HCT116 (cell line): ENCODE measurements at regions not wholly inside any gene's neighbourhood (a gene's known extent, or its start where the extent isn't known, plus 50 kb on each side); places are given as distances from the start of the nearest gene placed in this dataset.

ENCODE experiments used
- ATAC-seq: fragments of 200-7000 bp; cut with Tn5 transposase; 2 replicates; pipeline ENCODE4 v1.9.1; 2020; ENCODE audit warnings: mild to moderate bottlenecking, moderate library complexity
- BruUV-seq: library from RNA; stranded (reverse); fragments of 400-500 nt; replicated peaks from 2 replicates; lab custom pipeline; 2021; lab: Mats Ljungman, UMichigan
- CTCF ChIA-PET: fragments of 300-600 bp; sonication (Branson Sonifier 250); formaldehyde crosslinking; loops from one replicate; lab custom pipeline; 2021; ENCODE audit warnings: antibody characterized with exemption; lab: Charles Lee
- POLR2A ChIA-PET: fragments of 300-600, 350-600 bp; sonication (Branson Sonifier 250); formaldehyde crosslinking; loops from one replicate; lab custom pipeline; 2021; ENCODE audit warnings: antibody characterized with exemption; lab: Charles Lee
- RAD21 ChIA-PET, 2 experiments: fragments of 300-600 bp; sonication (Branson Sonifier 250); formaldehyde crosslinking; loops; one replicate each; lab custom pipeline; 2023; ENCODE audit warnings: low total read pairs in 2 of 2; ENCODE audit not compliant: uncharacterized antibody in 2 of 2, unreplicated experiment in 2 of 2, low non-redundant PET in 1 of 2; lab: Charles Lee
- DNase-seq: peaks from one replicate; pipeline ENCODE4 v3.0.0-alpha.2; 2010; ENCODE audit warnings: low read depth, low spot score
- H2AFZ ChIP-seq: fragments of 200-600 bp; shearing (Covaris generic), sonication (generic); 2 replicates; pipeline ENCODE4 v1.6.1; 2017; ENCODE audit warnings: low read depth, mixed run types, mixed read lengths, antibody characterized with exemption, low read length; ENCODE audit not compliant: poor library complexity, severe bottlenecking
- H3K27ac ChIP-seq: 2 replicates; pipeline ENCODE4 v1.5.1; 2012; ENCODE audit warnings: low read depth, low read length
- H3K27me3 ChIP-seq: fragments of 200-600 bp; sonication (generic); 2 replicates; pipeline ENCODE4 v1.6.1; 2016; ENCODE audit warnings: mixed run types, low read length, mixed read lengths; ENCODE audit not compliant: insufficient read depth
- H3K36me3 ChIP-seq, 2 experiments: fragments of 200-500 bp in 1 of 2; fragments of 200-600 bp in 1 of 2; sonication (Bioruptor generic) in 1 of 2; sonication (generic) in 1 of 2; 2 replicates each; pipeline versions ENCODE4 v1.5.1 to v1.6.1; 2014 to 2016; ENCODE audit warnings: low read length in 2 of 2, inconsistent platforms in 1 of 2, mixed read lengths in 1 of 2, mixed run types in 1 of 2; ENCODE audit not compliant: insufficient read depth in 2 of 2, control insufficient read depth in 1 of 2
- H3K4me1 ChIP-seq, 2 experiments: fragments of 200-600 bp in 1 of 2; sonication (generic) in 1 of 2; 2 replicates each; pipeline versions ENCODE4 v1.5.1 to v1.6.1; 2012 to 2017; ENCODE audit warnings: low read length in 2 of 2, inconsistent platforms in 1 of 2, mild to moderate bottlenecking in 1 of 2, mixed read lengths in 1 of 2, mixed run types in 1 of 2, moderate library complexity in 1 of 2; ENCODE audit not compliant: insufficient read depth in 2 of 2, control insufficient read depth in 1 of 2
- H3K4me2 ChIP-seq: fragments of 200-600 bp; sonication (generic); 2 replicates; pipeline ENCODE4 v1.6.1; 2017; ENCODE audit warnings: mixed run types, low read length, mixed read lengths
- H3K4me3 ChIP-seq, 2 experiments: fragments of 200-600 bp in 1 of 2; sonication (generic) in 1 of 2; replicated peaks in 1 of 2; 2 replicates each; pipeline ENCODE4 v1.5.1; 2011 to 2016; ENCODE audit warnings: low read length in 2 of 2, control low read depth in 1 of 2, low read depth in 1 of 2, mild to moderate bottlenecking in 1 of 2, mixed read lengths in 1 of 2, mixed run types in 1 of 2
- H3K79me2 ChIP-seq: fragments of 200-600 bp; sonication (generic); 2 replicates; pipeline ENCODE4 v1.6.1; 2017; ENCODE audit warnings: mild to moderate bottlenecking, mixed run types, low read length, moderate library complexity, mixed read lengths; ENCODE audit not compliant: insufficient read depth
- H3K9ac ChIP-seq: fragments of 200-600 bp; sonication (generic); 2 replicates; pipeline ENCODE4 v1.6.1; 2016; ENCODE audit warnings: low read length, mixed read lengths
- H3K9me2 ChIP-seq: fragments of 200-600 bp; sonication (generic), shearing (Covaris generic); 2 replicates; pipeline ENCODE4 v1.6.1; 2017; ENCODE audit warnings: mixed run types, mild to moderate bottlenecking, moderate library complexity; ENCODE audit not compliant: insufficient read depth
- H3K9me3 ChIP-seq, 2 experiments: fragments of 200-500 bp in 1 of 2; fragments of 200-600 bp in 1 of 2; sonication (Bioruptor generic) in 1 of 2; sonication (generic) in 1 of 2; 2 replicates each; pipeline ENCODE4 v1.6.1; 2014 to 2017; ENCODE audit warnings: low read length in 2 of 2, mixed read lengths in 2 of 2, inconsistent platforms in 1 of 2, low read depth in 1 of 2, mild to moderate bottlenecking in 1 of 2, mixed run types in 1 of 2, moderate library complexity in 1 of 2; ENCODE audit not compliant: control insufficient read depth in 1 of 2, insufficient read depth in 1 of 2
- H4K20me1 ChIP-seq: fragments of 200-600 bp; sonication (generic), shearing (Covaris generic); 2 replicates; pipeline ENCODE4 v1.6.1; 2017; ENCODE audit warnings: mixed run types, mild to moderate bottlenecking, moderate library complexity; ENCODE audit not compliant: insufficient read depth
- CEBPB ChIP-seq: IDR thresholded peaks from 2 replicates; pipeline ENCODE4 v1.6.1; 2012; ENCODE audit warnings: low read depth
- JUND ChIP-seq: IDR thresholded peaks from 2 replicates; pipeline ENCODE4 v1.6.1; 2012
- SRF ChIP-seq: IDR thresholded peaks from 2 replicates; pipeline ENCODE4 v1.6.1; 2012; ENCODE audit warnings: low read depth
- YY1 ChIP-seq: IDR thresholded peaks from 2 replicates; pipeline ENCODE4 v1.6.1; 2011; ENCODE audit warnings: low read length, low read depth, moderate library complexity, mild to moderate bottlenecking; ENCODE audit not compliant: insufficient replicate concordance; ENCODE audit errors: extremely low read depth
- ZFX ChIP-seq: fragments of 450-650 bp; IDR thresholded peaks from 2 replicates; pipeline ENCODE4 v1.6.1; 2017
- intact Hi-C: fragments of 100-400 bp; cut with micrococcal nuclease; formaldehyde crosslinking; loops from 2 replicates; pipeline ENCODE4 v1.10.0; 2022
- TF ChIP-seq, protein P1 (sequence below), 3 experiments: fragments of 200-600 bp in 1 of 3; sonication (generic) in 1 of 3; IDR thresholded peaks in 2 of 3; conservative IDR thresholded peaks in 1 of 3; 2 replicates each; pipeline ENCODE4 v1.5.1; 2012 to 2017; ENCODE audit warnings: low read depth in 2 of 3, low read length in 2 of 3, antibody characterized with exemption in 1 of 3, borderline replicate concordance in 1 of 3, control low read depth in 1 of 3, mild to moderate bottlenecking in 1 of 3, mixed read lengths in 1 of 3, mixed run types in 1 of 3, moderate library complexity in 1 of 3; ENCODE audit not compliant: insufficient read depth in 1 of 3
- TF ChIP-seq, protein P2 (sequence below): IDR thresholded peaks from 2 replicates; pipeline ENCODE4 v1.6.1; 2012; ENCODE audit warnings: low read depth

- DNase-seq, result no peak
- H3K27me3 ChIP-seq, result no peaks in the 10 kb centered on the region
- no peak for TF ChIP-seq YY1
- no peak for TF ChIP-seq JUND
- TF ChIP-seq, protein P1, sequence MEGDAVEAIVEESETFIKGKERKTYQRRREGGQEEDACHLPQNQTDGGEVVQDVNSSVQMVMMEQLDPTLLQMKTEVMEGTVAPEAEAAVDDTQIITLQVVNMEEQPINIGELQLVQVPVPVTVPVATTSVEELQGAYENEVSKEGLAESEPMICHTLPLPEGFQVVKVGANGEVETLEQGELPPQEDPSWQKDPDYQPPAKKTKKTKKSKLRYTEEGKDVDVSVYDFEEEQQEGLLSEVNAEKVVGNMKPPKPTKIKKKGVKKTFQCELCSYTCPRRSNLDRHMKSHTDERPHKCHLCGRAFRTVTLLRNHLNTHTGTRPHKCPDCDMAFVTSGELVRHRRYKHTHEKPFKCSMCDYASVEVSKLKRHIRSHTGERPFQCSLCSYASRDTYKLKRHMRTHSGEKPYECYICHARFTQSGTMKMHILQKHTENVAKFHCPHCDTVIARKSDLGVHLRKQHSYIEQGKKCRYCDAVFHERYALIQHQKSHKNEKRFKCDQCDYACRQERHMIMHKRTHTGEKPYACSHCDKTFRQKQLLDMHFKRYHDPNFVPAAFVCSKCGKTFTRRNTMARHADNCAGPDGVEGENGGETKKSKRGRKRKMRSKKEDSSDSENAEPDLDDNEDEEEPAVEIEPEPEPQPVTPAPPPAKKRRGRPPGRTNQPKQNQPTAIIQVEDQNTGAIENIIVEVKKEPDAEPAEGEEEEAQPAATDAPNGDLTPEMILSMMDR (IDR thresholded peaks at IDR 0.05 in 2 of 3, conservative IDR thresholded peaks at IDR 0.05 in 1 of 3; ENCODE audit: borderline replicate concordance in 1 of 3, insufficient read depth in 1 of 3, low read depth in 2 of 3, low read length in 2 of 3), result no peak
- TF ChIP-seq ZFX, result no peak
- no peak overlapping the region for H3K27ac ChIP-seq
- ATAC-seq, result no peak
- H3K4me1 ChIP-seq, result no peaks in the 10 kb centered on the region
- intact Hi-C loops, result no loop called here
- H4K20me1 ChIP-seq, result no peaks in the 10 kb centered on the region
- H3K9me2 ChIP-seq, result no peaks in the 10 kb centered on the region
- no peaks in the 10 kb centered on the region for H3K36me3 ChIP-seq
- H3K9ac ChIP-seq, result no peak overlapping the region
- no TSS peak for BruUV-seq
- CTCF ChIA-PET, result no interaction called here
- H2AFZ ChIP-seq, result no peak overlapping the region
- no peak overlapping the region for H3K4me2 ChIP-seq
- RAD21 ChIA-PET, result no interaction called here
- no peak overlapping the region for H3K4me3 ChIP-seq
- POLR2A ChIA-PET, result no interaction called here
- H3K79me2 ChIP-seq, result no peaks in the 10 kb centered on the region
- H3K9me3 ChIP-seq, result peaks cover 9 to 17% of the 10 kb centered on the region in 2 experiments; a peak in 2 of 4 replicates
These were observed 139.5 kb downstream of the NOL4 start for GRCh38 chr18:34085140-34085739.

- H3K4me2 ChIP-seq, result no peak overlapping the region
- no peaks in the 10 kb centered on the region for H4K20me1 ChIP-seq
- no peaks in the 10 kb centered on the region for H3K79me2 ChIP-seq
- TF ChIP-seq, protein P2, sequence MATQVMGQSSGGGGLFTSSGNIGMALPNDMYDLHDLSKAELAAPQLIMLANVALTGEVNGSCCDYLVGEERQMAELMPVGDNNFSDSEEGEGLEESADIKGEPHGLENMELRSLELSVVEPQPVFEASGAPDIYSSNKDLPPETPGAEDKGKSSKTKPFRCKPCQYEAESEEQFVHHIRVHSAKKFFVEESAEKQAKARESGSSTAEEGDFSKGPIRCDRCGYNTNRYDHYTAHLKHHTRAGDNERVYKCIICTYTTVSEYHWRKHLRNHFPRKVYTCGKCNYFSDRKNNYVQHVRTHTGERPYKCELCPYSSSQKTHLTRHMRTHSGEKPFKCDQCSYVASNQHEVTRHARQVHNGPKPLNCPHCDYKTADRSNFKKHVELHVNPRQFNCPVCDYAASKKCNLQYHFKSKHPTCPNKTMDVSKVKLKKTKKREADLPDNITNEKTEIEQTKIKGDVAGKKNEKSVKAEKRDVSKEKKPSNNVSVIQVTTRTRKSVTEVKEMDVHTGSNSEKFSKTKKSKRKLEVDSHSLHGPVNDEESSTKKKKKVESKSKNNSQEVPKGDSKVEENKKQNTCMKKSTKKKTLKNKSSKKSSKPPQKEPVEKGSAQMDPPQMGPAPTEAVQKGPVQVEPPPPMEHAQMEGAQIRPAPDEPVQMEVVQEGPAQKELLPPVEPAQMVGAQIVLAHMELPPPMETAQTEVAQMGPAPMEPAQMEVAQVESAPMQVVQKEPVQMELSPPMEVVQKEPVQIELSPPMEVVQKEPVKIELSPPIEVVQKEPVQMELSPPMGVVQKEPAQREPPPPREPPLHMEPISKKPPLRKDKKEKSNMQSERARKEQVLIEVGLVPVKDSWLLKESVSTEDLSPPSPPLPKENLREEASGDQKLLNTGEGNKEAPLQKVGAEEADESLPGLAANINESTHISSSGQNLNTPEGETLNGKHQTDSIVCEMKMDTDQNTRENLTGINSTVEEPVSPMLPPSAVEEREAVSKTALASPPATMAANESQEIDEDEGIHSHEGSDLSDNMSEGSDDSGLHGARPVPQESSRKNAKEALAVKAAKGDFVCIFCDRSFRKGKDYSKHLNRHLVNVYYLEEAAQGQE, result no peak
- TF ChIP-seq, protein P1 (IDR thresholded peaks at IDR 0.05 in 2 of 3, conservative IDR thresholded peaks at IDR 0.05 in 1 of 3; ENCODE audit: borderline replicate concordance in 1 of 3, insufficient read depth in 1 of 3, low read depth in 2 of 3, low read length in 2 of 3), result no peak
- no peak for TF ChIP-seq SRF
- no peak for TF ChIP-seq CEBPB
- ATAC-seq, result no peak
- no peak overlapping the region for H3K9ac ChIP-seq
- DNase-seq, result no peak
- no peaks in the 10 kb centered on the region for H3K9me2 ChIP-seq
- ChIA-PET RAD21 (no interaction called here), CTCF (no interaction called here), POLR2A (no interaction called here)
- peaks cover 9 to 19% of the 10 kb centered on the region in 2 experiments; a peak in 2 of 4 replicates for H3K9me3 ChIP-seq
- H3K4me3 ChIP-seq, result no peak overlapping the region
- no TSS peak for BruUV-seq
- H3K27ac ChIP-seq, result no peak overlapping the region
- intact Hi-C loops, result no loop called here
- no peaks in the 10 kb centered on the region for H3K36me3 ChIP-seq
- no peaks in the 10 kb centered on the region for H3K27me3 ChIP-seq
- no peaks in the 10 kb centered on the region for H3K4me1 ChIP-seq
- no peak overlapping the region for H2AFZ ChIP-seq
These were observed 140.1 kb downstream of the NOL4 start for GRCh38 chr18:34084635-34085034.
